Chondrocyte (in vitro differentiated cells): ENCODE measurements at regions not wholly inside any gene's neighbourhood (a gene's known extent, or its start where the extent isn't known, plus 50 kb on each side); places are given as distances from the start of the nearest gene placed in this dataset.

Experiments used
- DNase-seq: peaks from one replicate; pipeline ENCODE4 v3.0.0; 2021; ENCODE audit warnings: mixed read lengths, low spot score
- H3K27ac Mint-ChIP-seq: one replicate; pipeline ENCODE4 v1.8.0; 2021; ENCODE audit warnings: mild to moderate bottlenecking, moderate library complexity, mixed read lengths; ENCODE audit not compliant: unreplicated experiment
- H3K27me3 Mint-ChIP-seq: 2 replicates; pipeline ENCODE4 v1.8.0; 2021; ENCODE audit warnings: low read depth, mixed read lengths
- H3K36me3 Mint-ChIP-seq: 2 replicates; pipeline ENCODE4 v1.8.0; 2021; ENCODE audit warnings: low read depth, mixed read lengths
- H3K4me1 Mint-ChIP-seq: 2 replicates; pipeline ENCODE4 v1.8.0; 2021; ENCODE audit warnings: low read depth, mild to moderate bottlenecking, mixed read lengths
- H3K4me3 Mint-ChIP-seq: one replicate; pipeline ENCODE4 v1.8.0; 2021; ENCODE audit warnings: mild to moderate bottlenecking, moderate library complexity, mixed read lengths; ENCODE audit not compliant: unreplicated experiment
- H3K9me3 Mint-ChIP-seq: 2 replicates; pipeline ENCODE4 v1.8.0; 2021; ENCODE audit warnings: low read depth, mixed read lengths
- CTCF ChIP-seq: fragments of 200-600 bp; sonication (generic); IDR thresholded peaks from 2 replicates; pipeline ENCODE4 v1.5.0; 2021; ENCODE audit warnings: antibody characterized with exemption, mild to moderate bottlenecking, moderate library complexity

- no peaks in the 10 kb centered on the region for H3K9me3 Mint-ChIP-seq
- no peak overlapping the region for H3K27ac Mint-ChIP-seq
- no peaks in the 10 kb centered on the region for H3K36me3 Mint-ChIP-seq
- H3K4me3 Mint-ChIP-seq = no peak overlapping the region
- no peak for TF ChIP-seq CTCF
- no peak for DNase-seq
- H3K4me1 Mint-ChIP-seq = peaks cover 14% of the 10 kb centered on the region
- H3K27me3 Mint-ChIP-seq = peaks cover 30% of the 10 kb centered on the region
Measured at GRCh38 chr11:116175707-116176106, 597.1 kb downstream of the BUD13 start.

GRCh38 chr11:116173941-116174911 is 598.6 kb downstream of the BUD13 start:
- TF ChIP-seq CTCF = no peak
- peaks cover under 1% of the 10 kb centered on the region for H3K4me1 Mint-ChIP-seq
- H3K27ac Mint-ChIP-seq = no peak overlapping the region
- peaks cover 28% of the 10 kb centered on the region for H3K27me3 Mint-ChIP-seq
- no peaks in the 10 kb centered on the region for H3K9me3 Mint-ChIP-seq
- no peaks in the 10 kb centered on the region for H3K36me3 Mint-ChIP-seq
- DNase-seq = no peak
- H3K4me3 Mint-ChIP-seq = no peak overlapping the region

GRCh38 chr11:116173506-116173905 is 599.3 kb downstream of the BUD13 start:
- no peaks in the 10 kb centered on the region for H3K9me3 Mint-ChIP-seq
- H3K27me3 Mint-ChIP-seq = peaks cover 28% of the 10 kb centered on the region
- H3K27ac Mint-ChIP-seq = no peak overlapping the region
- no peak for TF ChIP-seq CTCF
- H3K36me3 Mint-ChIP-seq = no peaks in the 10 kb centered on the region
- no peaks in the 10 kb centered on the region for H3K4me1 Mint-ChIP-seq
- no peak for DNase-seq
- no peak overlapping the region for H3K4me3 Mint-ChIP-seq

GRCh38 chr11:116172851-116173250 is 599.9 kb downstream of the BUD13 start:
- peaks cover 28% of the 10 kb centered on the region for H3K27me3 Mint-ChIP-seq
- TF ChIP-seq CTCF = no peak
- DNase-seq = no peak
- H3K4me1 Mint-ChIP-seq = no peaks in the 10 kb centered on the region
- no peaks in the 10 kb centered on the region for H3K9me3 Mint-ChIP-seq
- no peak overlapping the region for H3K27ac Mint-ChIP-seq
- no peak overlapping the region for H3K4me3 Mint-ChIP-seq
- H3K36me3 Mint-ChIP-seq = no peaks in the 10 kb centered on the region

- DNase-seq = no peak
- Mint-ChIP-seq H3K36me3 (no peaks in the 10 kb centered on the region), H3K27me3 (peaks cover 28% of the 10 kb centered on the region), H3K27ac (no peak overlapping the region), H3K9me3 (no peaks in the 10 kb centered on the region), H3K4me3 (no peak overlapping the region), H3K4me1 (peaks cover under 1% of the 10 kb centered on the region)
- TF ChIP-seq CTCF = no peak
Measured at GRCh38 chr11:116172156-116172555, 600.6 kb downstream of the BUD13 start.
